ENCODE measurements at regions not wholly inside any gene's neighbourhood (a gene's known extent, or its start where the extent isn't known, plus 50 kb on each side); places are given as distances from the start of the nearest gene placed in this dataset.

GRCh38 chr22:27329966-27330645 is 471.4 kb downstream of the MN1 start:
- no peak for DNase-seq

GRCh38 chr22:27331526-27332281 is 469.9 kb downstream of the MN1 start:
- no peak for DNase-seq

- no peak for DNase-seq
These were observed 466.4 kb downstream of the MN1 start for GRCh38 chr22:27335102-27335660.

GRCh38 chr22:27336151-27337090 is 465.1 kb downstream of the MN1 start:
- DNase-seq: no peak

DNA sequence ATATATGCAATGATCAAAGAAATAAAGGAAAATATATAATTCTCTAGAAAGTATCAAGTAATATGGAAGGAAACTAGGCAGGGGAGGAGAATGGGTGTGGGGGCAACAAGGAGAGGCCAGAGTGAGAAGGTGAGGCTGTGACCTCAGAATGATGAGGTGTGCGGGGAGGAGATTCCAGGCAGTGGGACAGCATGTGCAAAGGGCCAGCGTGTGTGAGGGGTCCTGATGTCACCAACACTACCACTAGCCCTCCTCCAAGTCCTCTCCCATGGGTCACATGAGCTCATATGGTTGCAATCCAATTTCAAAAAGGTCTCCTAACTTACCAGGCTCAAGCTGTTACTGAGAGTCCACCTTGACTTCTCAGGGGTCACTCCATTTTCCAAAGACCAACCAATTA is 463.9 kb downstream of the MN1 start:
- DNase-seq: no peak

DNA sequence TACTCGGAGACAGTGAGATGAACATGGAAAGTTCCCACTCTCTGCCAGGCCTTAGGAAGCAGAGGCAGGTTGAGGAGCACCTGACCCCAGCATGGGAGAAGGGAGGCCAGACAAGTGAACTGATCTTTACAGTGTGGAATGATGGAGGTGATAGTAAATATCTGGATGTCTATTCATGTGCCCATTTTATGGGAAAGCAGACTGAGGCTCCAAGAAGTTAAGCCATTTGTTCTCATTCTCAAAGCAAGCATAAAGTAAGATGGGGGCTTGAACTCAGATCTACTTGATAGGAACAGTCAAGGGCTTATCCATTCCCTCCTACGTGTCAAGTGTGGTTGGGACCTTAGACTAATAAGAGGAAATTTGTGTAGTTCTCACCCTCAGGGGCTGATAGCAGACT is 461.5 kb downstream of the MN1 start:
- DNase-seq: no peak

GRCh38 chr22:27344546-27344945 is 457.0 kb downstream of the MN1 start:
- no peak for DNase-seq

- no peak for DNase-seq
These were observed 455.9 kb downstream of the MN1 start for GRCh38 chr22:27345691-27346090.

- DNase-seq: no peak
These were observed 453.6 kb downstream of the MN1 start for GRCh38 chr22:27347951-27348350.

DNA sequence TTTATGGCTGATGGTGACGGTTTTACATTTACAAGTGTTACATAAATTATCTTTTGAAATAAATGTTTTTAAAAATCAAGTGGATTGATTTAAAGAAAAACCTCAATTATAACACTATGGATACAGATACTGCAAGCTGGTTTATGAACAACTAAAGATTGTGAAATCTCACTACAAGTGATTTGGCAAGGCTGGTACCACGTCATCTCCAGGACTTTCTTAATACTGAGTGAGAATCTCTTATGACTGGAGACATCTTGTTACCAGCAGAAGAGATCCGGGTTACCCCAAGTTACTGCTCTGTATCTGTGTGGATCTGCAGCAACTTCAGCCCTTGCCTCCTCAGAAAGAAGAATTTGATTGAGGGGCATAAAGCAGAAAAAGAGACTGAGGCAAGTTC is 452.9 kb downstream of the MN1 start:
- no peak for DNase-seq

DNA sequence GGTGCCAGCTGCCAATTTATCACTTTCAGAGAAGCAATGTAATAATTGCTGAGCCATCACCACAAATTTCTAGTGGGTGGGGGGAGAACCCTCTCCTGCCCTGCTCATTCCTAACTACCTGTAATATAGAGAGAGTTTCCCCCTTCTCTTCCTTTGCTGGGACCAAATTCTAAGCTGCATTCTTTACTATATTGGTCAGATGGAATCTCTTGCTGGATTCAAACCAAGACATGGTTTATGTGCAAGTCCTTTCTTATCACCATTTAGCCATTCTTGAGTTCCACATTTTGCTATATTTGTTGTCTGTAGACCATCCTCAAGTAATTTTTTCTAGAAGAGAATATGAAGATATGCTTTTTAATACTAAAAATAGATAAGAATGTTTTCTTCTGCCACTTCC is 452.1 kb downstream of the MN1 start:
- no peak for DNase-seq

DNA sequence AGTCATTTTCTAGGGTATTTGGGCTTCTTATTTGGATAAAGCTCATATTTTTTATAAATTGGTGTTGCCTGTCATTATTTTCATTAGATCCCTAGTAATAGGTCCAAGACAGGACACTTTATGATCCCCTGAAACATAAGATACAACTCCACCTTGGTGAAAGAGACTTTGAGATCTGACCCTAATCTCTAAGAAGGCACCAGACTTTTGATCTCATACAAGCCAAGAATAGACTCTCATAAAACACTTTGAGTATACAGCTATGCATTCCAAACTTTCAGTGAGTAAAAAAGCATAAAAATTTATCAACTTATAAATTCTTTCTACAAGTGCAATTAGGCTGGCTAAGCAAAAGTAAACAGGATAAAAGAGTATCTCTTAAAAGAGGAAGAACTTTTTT is 451.2 kb downstream of the MN1 start:
- no peak for DNase-seq

DNA sequence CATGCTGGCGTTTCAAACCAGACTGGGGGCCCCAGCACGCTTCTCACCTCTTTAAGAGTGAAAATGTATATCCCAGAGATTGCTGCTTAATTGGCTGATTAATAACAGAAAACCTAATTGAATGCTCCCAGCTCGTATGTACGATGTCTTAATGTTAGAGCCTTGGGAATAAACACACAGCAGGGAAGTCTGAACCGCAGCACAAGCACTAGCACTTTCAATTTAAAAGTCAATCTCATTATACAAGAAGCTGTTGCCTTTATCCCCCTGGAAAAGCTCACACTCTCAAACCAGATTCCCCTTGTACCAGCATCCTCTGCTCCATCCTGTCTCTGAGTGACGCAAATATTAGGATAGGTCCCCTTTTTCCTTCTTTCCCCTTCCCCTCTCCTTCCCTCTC is 449.1 kb downstream of the MN1 start:
- DNase-seq: no peak

GRCh38 chr22:27358096-27358870 is 443.3 kb downstream of the MN1 start:
- DNase-seq: no peak

GRCh38 chr22:27370269-27370668 is 431.3 kb downstream of the MN1 start:
- DNase-seq: no peak

- DNase-seq: no peak
These were observed 430.6 kb downstream of the MN1 start for GRCh38 chr22:27370987-27371386.

DNA sequence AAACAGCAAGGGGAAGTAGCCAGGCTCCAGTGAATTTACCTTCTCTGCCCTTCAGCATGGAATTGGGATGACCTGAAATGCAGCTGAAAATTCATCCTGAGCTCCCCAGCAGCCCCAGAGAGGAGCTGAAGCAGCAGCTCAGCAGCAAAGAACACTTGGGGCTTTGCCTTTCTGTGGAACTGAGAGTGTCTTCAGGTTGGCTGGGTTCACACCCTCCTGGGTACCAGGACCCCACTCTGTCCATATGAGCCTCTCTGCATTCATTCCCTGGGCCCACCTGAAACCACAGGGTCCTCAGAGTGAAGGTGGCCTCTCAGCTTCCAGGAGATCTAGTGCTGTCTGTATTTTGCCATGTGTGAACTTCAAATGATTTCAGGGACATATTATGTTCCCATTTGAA is 429.2 kb downstream of the MN1 start:
- no peak for DNase-seq

DNA sequence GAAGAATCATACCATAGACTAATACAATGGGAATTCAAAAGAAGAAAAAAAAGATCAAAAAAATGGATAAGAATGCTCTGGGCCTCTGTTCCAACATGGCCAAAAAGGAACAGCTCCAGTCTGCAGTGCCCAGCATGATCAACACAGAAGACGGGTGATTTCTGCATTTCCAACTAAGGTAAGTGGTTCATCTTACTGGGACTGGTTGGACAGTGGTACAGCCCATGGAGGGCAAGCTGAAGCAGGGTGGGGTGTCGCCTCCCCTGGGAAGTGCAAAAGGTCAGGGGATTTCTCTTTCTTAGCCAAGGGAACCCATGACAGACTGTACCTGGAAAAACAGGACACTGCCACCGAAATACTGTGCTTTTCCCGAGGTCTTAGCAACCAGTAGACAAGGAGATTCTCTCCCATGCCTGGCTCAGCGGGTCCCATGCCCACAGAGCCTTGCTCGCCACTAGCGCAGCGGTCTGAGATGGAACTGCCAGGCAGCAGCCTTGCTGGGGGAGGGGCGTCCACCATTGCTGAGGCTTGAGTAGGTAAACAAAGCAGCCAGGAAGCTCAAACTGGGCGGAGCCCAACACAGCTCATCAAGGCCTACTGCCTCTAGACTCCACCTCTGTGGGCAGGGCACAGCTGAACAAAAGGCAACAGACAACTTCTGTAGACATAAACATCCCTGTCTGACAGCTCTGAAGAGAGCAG is 428.4 kb downstream of the MN1 start:
- DNase-seq: no peak

DNA sequence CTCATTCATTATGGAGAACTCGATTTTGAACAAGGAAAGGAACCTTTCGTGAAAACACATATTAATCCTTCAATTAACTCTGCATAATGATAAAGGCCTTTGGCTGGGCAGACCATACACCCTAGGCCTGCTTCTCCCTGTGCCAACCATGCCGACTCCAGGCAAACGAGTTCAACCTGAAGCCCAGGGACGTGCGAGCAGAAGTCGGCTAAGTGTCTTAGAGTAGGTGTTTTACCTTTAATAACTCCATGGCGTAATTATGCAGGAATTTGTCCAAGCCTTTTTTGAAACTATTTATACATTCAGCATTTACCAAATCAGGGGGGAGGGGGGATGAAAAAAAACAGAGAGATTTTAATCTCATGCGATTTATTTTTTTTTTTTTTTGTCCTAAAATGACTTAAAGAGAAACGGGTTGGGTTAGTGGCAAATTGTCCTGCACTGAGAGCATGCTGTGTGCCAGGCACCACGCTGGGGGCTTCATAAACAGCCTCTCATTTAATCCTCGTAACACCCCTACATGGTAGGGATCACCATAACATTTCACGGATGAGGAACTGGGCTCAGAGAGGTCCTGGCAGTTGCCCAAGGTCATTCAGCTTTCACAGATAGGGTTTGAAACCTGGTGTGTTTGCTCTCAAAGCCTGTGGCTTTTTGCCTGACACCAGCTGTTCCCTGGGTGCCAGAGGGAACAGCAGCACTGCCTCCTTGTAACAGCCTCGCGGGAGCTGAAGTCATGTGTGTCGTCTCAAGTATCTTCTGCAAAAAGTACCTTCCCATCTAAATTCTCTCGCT is 423.9 kb downstream of the MN1 start:
- no peak for DNase-seq

- no peak for DNase-seq
These were observed 423.2 kb downstream of the MN1 start for GRCh38 chr22:27378311-27378800.

GRCh38 chr22:27378995-27379394 is 422.6 kb downstream of the MN1 start:
- DNase-seq: no peak

Data from CD4-positive, alpha-beta T cell treated with Interleukin-17A for 1 hour (primary cell).